ENCODE measurements at regions not wholly inside any gene's neighbourhood (a gene's known extent, or its start where the extent isn't known, plus 50 kb on each side); places are given as distances from the start of the nearest gene placed in this dataset.

GRCh38 chr10:43708262-43708661 is 59.6 kb upstream of the ZNF32 start:
- TF ChIP-seq POLR2AphosphoS5 (IDR thresholded peaks at IDR 0.05; ENCODE audit: low read depth, low read length) (no peak), CTCF (IDR thresholded peaks at IDR 0.05) (no peak), REST (IDR thresholded peaks at IDR 0.05; ENCODE audit: insufficient read depth in 1 of 2, low read depth in 2 of 2, low read length in 1 of 2) (no peak), SIN3A (IDR thresholded peaks at IDR 0.05; ENCODE audit: borderline replicate concordance, insufficient read depth, low read depth, low read length) (no peak), TCF7L2 (IDR thresholded peaks at IDR 0.05; ENCODE audit: low read depth, low read length) (no peak)
